Activated naive CD4-positive, alpha-beta T cell treated with anti-CD3 and anti-CD28 coated beads for 36 hours (primary cell): ENCODE measurements at regions not wholly inside any gene's neighbourhood (a gene's known extent, or its start where the extent isn't known, plus 50 kb on each side); places are given as distances from the start of the nearest gene placed in this dataset.

Source experiments
- CTCF ChIA-PET: fragments of 350-600 bp; sonication (Branson Sonifier 250); formaldehyde crosslinking; loops from one replicate; lab custom pipeline; 2021; ENCODE audit warnings: antibody characterized with exemption; lab: Charles Lee
- DNase-seq: peaks from one replicate; pipeline ENCODE4 v3.0.0-alpha.2; 2020
- H3K27ac Mint-ChIP-seq: one replicate; pipeline ENCODE4 v1.8.0; 2021; ENCODE audit warnings: mild to moderate bottlenecking, mixed read lengths
- H3K27me3 Mint-ChIP-seq: one replicate; pipeline ENCODE4 v1.8.0; 2021; ENCODE audit warnings: low read depth, mixed read lengths
- H3K36me3 Mint-ChIP-seq: one replicate; pipeline ENCODE4 v1.8.0; 2021; ENCODE audit warnings: low read depth, mixed read lengths
- H3K4me1 Mint-ChIP-seq: one replicate; pipeline ENCODE4 v1.8.0; 2021; ENCODE audit warnings: low read depth, mixed read lengths
- H3K4me3 Mint-ChIP-seq: one replicate; pipeline ENCODE4 v1.8.0; 2021; ENCODE audit warnings: mild to moderate bottlenecking, moderate library complexity, mixed read lengths
- H3K9me3 Mint-ChIP-seq: one replicate; pipeline ENCODE4 v1.8.0; 2021; ENCODE audit warnings: mixed read lengths
- intact Hi-C: fragments of 100-400 bp; cut with micrococcal nuclease; formaldehyde crosslinking; loops from one replicate; pipeline ENCODE4 v1.15.1; 2023

DNA sequence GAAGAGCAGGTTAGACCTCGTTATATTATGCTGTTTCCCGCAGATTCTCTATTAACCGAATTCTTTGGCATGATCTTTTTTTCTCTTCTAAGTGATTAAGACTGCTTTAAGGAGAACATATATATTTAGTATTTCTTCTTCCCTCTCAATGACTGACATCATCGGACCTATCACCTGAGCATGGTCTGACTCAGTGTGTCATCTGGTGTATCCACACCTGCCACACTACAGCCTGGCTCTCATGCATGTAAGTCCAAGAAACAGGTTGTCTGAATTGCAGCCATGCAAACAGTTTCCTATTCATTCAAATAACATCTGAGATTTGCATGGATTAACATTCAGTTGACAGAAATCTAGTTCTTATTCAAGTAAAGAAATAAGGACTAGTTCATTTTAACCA, 55.1 kb upstream of the CWC22 start:
- no peak for DNase-seq
- intact Hi-C loops: no loop called here
- H3K27me3 Mint-ChIP-seq: peaks cover under 1% of the 10 kb centered on the region
- no peak overlapping the region for H3K4me3 Mint-ChIP-seq
- no peaks in the 10 kb centered on the region for H3K36me3 Mint-ChIP-seq
- no peaks in the 10 kb centered on the region for H3K9me3 Mint-ChIP-seq
- no peaks in the 10 kb centered on the region for H3K4me1 Mint-ChIP-seq
- CTCF ChIA-PET: no interaction called here
- H3K27ac Mint-ChIP-seq: no peak overlapping the region

- Mint-ChIP-seq H3K36me3 (no peaks in the 10 kb centered on the region), H3K27ac (no peak overlapping the region), H3K9me3 (no peaks in the 10 kb centered on the region), H3K4me1 (no peaks in the 10 kb centered on the region), H3K4me3 (no peak overlapping the region), H3K27me3 (peaks cover 3% of the 10 kb centered on the region)
- DNase-seq: no peak
- intact Hi-C loops: no loop called here
- CTCF ChIA-PET: no interaction called here
Observed at GRCh38 chr2:180061546-180061945, 54.4 kb upstream of the CWC22 start.

- no peaks in the 10 kb centered on the region for H3K4me1 Mint-ChIP-seq
- H3K4me3 Mint-ChIP-seq: no peak overlapping the region
- peaks cover 3% of the 10 kb centered on the region for H3K27me3 Mint-ChIP-seq
- intact Hi-C loops: no loop called here
- CTCF ChIA-PET: no interaction called here
- H3K9me3 Mint-ChIP-seq: no peaks in the 10 kb centered on the region
- DNase-seq: no peak
- no peak overlapping the region for H3K27ac Mint-ChIP-seq
- no peaks in the 10 kb centered on the region for H3K36me3 Mint-ChIP-seq
Observed at GRCh38 chr2:180061085-180061484, 54.0 kb upstream of the CWC22 start.

GRCh38 chr2:180058993-180059392, 51.9 kb upstream of the CWC22 start:
- Mint-ChIP-seq H3K4me3 (no peak overlapping the region), H3K27ac (no peak overlapping the region), H3K27me3 (peaks cover 5% of the 10 kb centered on the region), H3K36me3 (no peaks in the 10 kb centered on the region), H3K9me3 (peaks cover 9% of the 10 kb centered on the region), H3K4me1 (no peaks in the 10 kb centered on the region)
- intact Hi-C loops: no loop called here
- CTCF ChIA-PET: no interaction called here
- DNase-seq: no peak

GRCh38 chr2:180057706-180058412, 50.8 kb upstream of the CWC22 start:
- Mint-ChIP-seq H3K4me1 (no peaks in the 10 kb centered on the region), H3K27me3 (peaks cover 8% of the 10 kb centered on the region), H3K27ac (no peak overlapping the region), H3K4me3 (no peak overlapping the region), H3K36me3 (no peaks in the 10 kb centered on the region), H3K9me3 (peaks cover 9% of the 10 kb centered on the region)
- CTCF ChIA-PET: no interaction called here
- intact Hi-C loops: no loop called here
- DNase-seq: no peak
